ENCODE measurements at regions not wholly inside any gene's neighbourhood (a gene's known extent, or its start where the extent isn't known, plus 50 kb on each side); places are given as distances from the start of the nearest gene placed in this dataset.

DNA sequence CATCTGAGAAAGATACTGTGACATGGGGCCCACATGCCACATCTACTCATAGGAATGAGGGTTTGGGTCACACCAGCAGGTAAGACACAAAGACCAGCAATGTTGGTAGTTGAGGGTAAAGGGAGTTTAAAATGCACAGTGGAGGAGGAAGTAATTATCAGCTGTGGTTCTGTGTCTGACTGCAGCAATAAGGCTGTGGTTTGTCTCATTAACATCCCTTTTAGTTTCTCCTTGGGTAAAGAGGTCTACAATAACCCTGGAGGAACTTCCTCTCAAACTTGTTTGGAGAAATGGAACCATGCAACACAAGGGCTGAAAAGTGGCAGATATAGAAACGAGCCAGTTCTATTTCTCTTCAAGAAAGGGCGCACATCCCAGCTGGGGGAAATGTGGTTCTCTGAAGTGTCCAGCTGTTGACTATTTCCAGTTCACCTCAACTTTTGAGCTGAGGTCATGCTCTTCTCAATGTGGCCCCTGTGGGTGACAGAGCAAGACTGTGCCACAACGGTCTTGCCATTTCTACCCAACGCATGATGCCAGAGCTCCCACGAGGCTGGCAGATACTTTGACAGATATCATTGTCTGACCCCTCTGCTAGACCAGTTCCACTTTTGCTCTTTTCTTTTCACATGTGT lies 234.3 kb downstream of the SQOR start:
- CTCF ChIA-PET: no interaction called here
- Histone ChIP-seq H3K9me3 (ENCODE audit: control extremely low read depth in 1 of 3, control insufficient read depth in 2 of 3, insufficient read depth in 1 of 3, low read length in 2 of 3) (peaks cover 0 to 16% (median 3%) of the 10 kb centered on the region in 3 donors), H3K9ac (ENCODE audit: low read length) (no peak overlapping the region), H3K4me3 (ENCODE audit: control extremely low read depth in 1 of 5, extremely low read depth in 1 of 5, insufficient read depth in 1 of 5, low read depth in 2 of 5, low read length in 4 of 5) (no peak overlapping the region), H3K79me2 (ENCODE audit: control insufficient read depth, insufficient read depth, low read length) (no peaks in the 10 kb centered on the region), H3K36me3 (replicated peaks in 1 of 2; ENCODE audit: control extremely low read depth in 1 of 2, control insufficient read depth in 1 of 2, extremely low read depth in 1 of 2, insufficient read depth in 2 of 2, low read length in 1 of 2) (no peaks in the 10 kb centered on the region), H2AFZ (ENCODE audit: insufficient read depth, low read depth, low read length, poor library complexity, severe bottlenecking) (no peak overlapping the region), H4K20me1 (ENCODE audit: control insufficient read depth, insufficient read depth, low read length, poor library complexity, severe bottlenecking) (no peaks in the 10 kb centered on the region), H3K27me3 (replicated peaks in 1 of 4; ENCODE audit: control extremely low read depth in 1 of 4, control insufficient read depth in 3 of 4, insufficient read depth in 4 of 4, low read length in 3 of 4) (no peaks in the 10 kb centered on the region), H3K27ac (ENCODE audit: low read length in 2 of 2) (no peak overlapping the region), H3K4me2 (replicated peaks; ENCODE audit: low read depth, low read length, poor library complexity, severe bottlenecking) (no peak overlapping the region), H3K4me1 (ENCODE audit: control insufficient read depth in 2 of 2, insufficient read depth in 2 of 2, low read length in 2 of 2) (no peaks in the 10 kb centered on the region)
- H3K27ac Mint-ChIP-seq: no peak overlapping the region
- TF ChIP-seq, protein P1, sequence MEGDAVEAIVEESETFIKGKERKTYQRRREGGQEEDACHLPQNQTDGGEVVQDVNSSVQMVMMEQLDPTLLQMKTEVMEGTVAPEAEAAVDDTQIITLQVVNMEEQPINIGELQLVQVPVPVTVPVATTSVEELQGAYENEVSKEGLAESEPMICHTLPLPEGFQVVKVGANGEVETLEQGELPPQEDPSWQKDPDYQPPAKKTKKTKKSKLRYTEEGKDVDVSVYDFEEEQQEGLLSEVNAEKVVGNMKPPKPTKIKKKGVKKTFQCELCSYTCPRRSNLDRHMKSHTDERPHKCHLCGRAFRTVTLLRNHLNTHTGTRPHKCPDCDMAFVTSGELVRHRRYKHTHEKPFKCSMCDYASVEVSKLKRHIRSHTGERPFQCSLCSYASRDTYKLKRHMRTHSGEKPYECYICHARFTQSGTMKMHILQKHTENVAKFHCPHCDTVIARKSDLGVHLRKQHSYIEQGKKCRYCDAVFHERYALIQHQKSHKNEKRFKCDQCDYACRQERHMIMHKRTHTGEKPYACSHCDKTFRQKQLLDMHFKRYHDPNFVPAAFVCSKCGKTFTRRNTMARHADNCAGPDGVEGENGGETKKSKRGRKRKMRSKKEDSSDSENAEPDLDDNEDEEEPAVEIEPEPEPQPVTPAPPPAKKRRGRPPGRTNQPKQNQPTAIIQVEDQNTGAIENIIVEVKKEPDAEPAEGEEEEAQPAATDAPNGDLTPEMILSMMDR (IDR thresholded peaks at IDR 0.05): no peak
- TF ChIP-seq EZH2 (IDR thresholded peaks at IDR 0.05; ENCODE audit: borderline replicate concordance, insufficient read depth, low read depth, low read length, poor library complexity, severe bottlenecking): no peak
- WGBS (ENCODE audit: insufficient coverage): 69% methylated on average over 4 of the region's 5 CpGs
- H3K4me3 Mint-ChIP-seq: no peak overlapping the region
- no peaks in the 10 kb centered on the region for H3K9me3 Mint-ChIP-seq (ENCODE audit: insufficient read depth)
- no peaks in the 10 kb centered on the region for H3K27me3 Mint-ChIP-seq
- DNase-seq (no peak), ATAC-seq (ENCODE audit: low read depth) (no peak)
- POLR2A ChIA-PET: no interaction called here
- H3K4me1 Mint-ChIP-seq: no peaks in the 10 kb centered on the region
- intact Hi-C loops (cut with micrococcal nuclease): no loop called here

DNA sequence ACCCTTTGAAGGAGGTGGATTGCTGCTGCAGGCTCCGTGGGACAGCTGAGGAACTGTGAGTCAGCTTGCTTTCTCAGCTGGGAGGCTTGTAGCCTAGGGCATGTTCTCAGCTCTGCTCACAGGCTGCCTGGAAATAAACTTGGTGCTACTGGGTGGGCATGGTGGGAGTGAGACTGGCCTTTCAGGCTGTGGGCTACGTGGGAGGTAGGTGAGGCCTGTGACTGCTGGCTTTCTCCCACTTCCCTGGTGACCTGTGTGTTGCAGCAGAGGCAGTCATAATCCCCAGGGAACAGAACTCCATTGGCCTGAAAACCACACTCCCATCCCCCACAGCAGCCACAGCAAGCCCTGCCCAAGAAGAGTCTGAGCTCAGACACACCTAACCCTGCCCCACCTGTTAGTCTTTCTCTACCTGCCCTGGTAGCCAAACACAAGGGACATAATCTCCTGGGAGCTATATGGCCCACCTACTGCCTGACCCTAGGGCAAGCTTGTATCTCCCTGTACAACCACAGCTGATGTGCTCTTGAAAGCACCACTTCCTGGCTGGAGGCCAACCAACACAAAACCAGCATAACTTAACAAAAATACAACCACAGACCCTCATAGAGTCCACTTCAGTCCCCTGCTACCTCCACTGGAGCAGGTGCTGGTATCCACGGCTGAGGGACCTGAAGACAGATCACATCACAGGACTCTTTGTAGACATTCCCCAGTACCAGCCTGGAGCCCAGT lies 236.5 kb downstream of the SQOR start:
- no peak for ATAC-seq (ENCODE audit: low read depth)
- Mint-ChIP-seq H3K27me3 (no peaks in the 10 kb centered on the region), H3K27ac (no peak overlapping the region), H3K9me3 (ENCODE audit: insufficient read depth) (peaks cover 3% of the 10 kb centered on the region), H3K4me3 (no peak overlapping the region), H3K4me1 (no peaks in the 10 kb centered on the region)
- H3K27ac ChIP-seq (ENCODE audit: low read length in 2 of 2): no peak overlapping the region
- H2AFZ ChIP-seq (ENCODE audit: insufficient read depth, low read depth, low read length, poor library complexity, severe bottlenecking): no peak overlapping the region
- H3K9me3 ChIP-seq (ENCODE audit: control extremely low read depth in 1 of 3, control insufficient read depth in 2 of 3, insufficient read depth in 1 of 3, low read length in 2 of 3): peaks cover 0 to 16% (median 3%) of the 10 kb centered on the region in 3 donors
- no peak overlapping the region for H3K4me2 ChIP-seq (replicated peaks; ENCODE audit: low read depth, low read length, poor library complexity, severe bottlenecking)
- POLR2A ChIA-PET: no interaction called here
- H3K27me3 ChIP-seq (replicated peaks in 1 of 4; ENCODE audit: control extremely low read depth in 1 of 4, control insufficient read depth in 3 of 4, insufficient read depth in 4 of 4, low read length in 3 of 4): no peaks in the 10 kb centered on the region
- CTCF ChIA-PET: no interaction called here
- WGBS (ENCODE audit: insufficient coverage): 77% methylated on average over 3 of the region's 3 CpGs
- no peaks in the 10 kb centered on the region for H3K4me1 ChIP-seq (ENCODE audit: control insufficient read depth in 2 of 2, insufficient read depth in 2 of 2, low read length in 2 of 2)
- H4K20me1 ChIP-seq (ENCODE audit: control insufficient read depth, insufficient read depth, low read length, poor library complexity, severe bottlenecking): no peaks in the 10 kb centered on the region
- TF ChIP-seq, protein P1 (IDR thresholded peaks at IDR 0.05): no peak
- no peak for TF ChIP-seq EZH2 (IDR thresholded peaks at IDR 0.05; ENCODE audit: borderline replicate concordance, insufficient read depth, low read depth, low read length, poor library complexity, severe bottlenecking)
- no peak overlapping the region for H3K4me3 ChIP-seq (ENCODE audit: control extremely low read depth in 1 of 5, extremely low read depth in 1 of 5, insufficient read depth in 1 of 5, low read depth in 2 of 5, low read length in 4 of 5)
- DNase-seq: no peak
- H3K9ac ChIP-seq (ENCODE audit: low read length): no peak overlapping the region
- no peaks in the 10 kb centered on the region for H3K36me3 ChIP-seq (replicated peaks in 1 of 2; ENCODE audit: control extremely low read depth in 1 of 2, control insufficient read depth in 1 of 2, extremely low read depth in 1 of 2, insufficient read depth in 2 of 2, low read length in 1 of 2)
- intact Hi-C loops (cut with micrococcal nuclease): no loop called here
- H3K79me2 ChIP-seq (ENCODE audit: control insufficient read depth, insufficient read depth, low read length): no peaks in the 10 kb centered on the region

Data from B cell (primary cell).